ENCODE measurements at regions not wholly inside any gene's neighbourhood (a gene's known extent, or its start where the extent isn't known, plus 50 kb on each side); places are given as distances from the start of the nearest gene placed in this dataset.
"Not testable (repeated sequence)": the region's sequence is repeated elsewhere in the genome, so short reads cannot be mapped to it uniquely, and the experiment has no call there.

GRCh38 chr3:152583963-152584362, 251.0 kb upstream of the P2RY1 start:
- no peak for DNase-seq

GRCh38 chr3:152586974-152587373, 248.0 kb upstream of the P2RY1 start:
- DNase-seq: no peak

- no peak for DNase-seq
These were observed 247.1 kb upstream of the P2RY1 start for GRCh38 chr3:152587861-152588260.

GRCh38 chr3:152589644-152590043, 245.3 kb upstream of the P2RY1 start:
- no peak for DNase-seq

GRCh38 chr3:152591515-152591914, 243.4 kb upstream of the P2RY1 start:
- no peak for DNase-seq

GRCh38 chr3:152593242-152593641, 241.7 kb upstream of the P2RY1 start:
- no peak for DNase-seq

- DNase-seq: no peak
These were observed 238.7 kb upstream of the P2RY1 start for GRCh38 chr3:152595975-152596821.

- not testable (repeated sequence) for DNase-seq
These were observed 238.1 kb upstream of the P2RY1 start for GRCh38 chr3:152596832-152597231.

GRCh38 chr3:152606146-152606545, 228.8 kb upstream of the P2RY1 start:
- DNase-seq: no peak

- DNase-seq: no peak
These were observed 227.8 kb upstream of the P2RY1 start for GRCh38 chr3:152607179-152607578.

GRCh38 chr3:152608696-152609594, 226.0 kb upstream of the P2RY1 start:
- DNase-seq: no peak

- no peak for DNase-seq
These were observed 225.0 kb upstream of the P2RY1 start for GRCh38 chr3:152609891-152610290.

- no peak for DNase-seq
These were observed 224.3 kb upstream of the P2RY1 start for GRCh38 chr3:152610622-152611021.

GRCh38 chr3:152611905-152612304, 223.0 kb upstream of the P2RY1 start:
- DNase-seq: no peak

- DNase-seq: no peak
These were observed 221.1 kb upstream of the P2RY1 start for GRCh38 chr3:152613851-152614250.

- DNase-seq: no peak
These were observed 219.2 kb upstream of the P2RY1 start for GRCh38 chr3:152615681-152616080.

- no peak for DNase-seq
These were observed 217.3 kb upstream of the P2RY1 start for GRCh38 chr3:152617609-152618008.

GRCh38 chr3:152618529-152618928, 216.4 kb upstream of the P2RY1 start:
- no peak for DNase-seq

GRCh38 chr3:152619691-152620090, 215.2 kb upstream of the P2RY1 start:
- no peak for DNase-seq

- DNase-seq: no peak
These were observed 214.5 kb upstream of the P2RY1 start for GRCh38 chr3:152620395-152620794.

GRCh38 chr3:152621006-152621868, 213.7 kb upstream of the P2RY1 start:
- DNase-seq: no peak

- no peak for DNase-seq
These were observed 212.7 kb upstream of the P2RY1 start for GRCh38 chr3:152621967-152622810.
